KMS-11 (cell line): ENCODE measurements at regions not wholly inside any gene's neighbourhood (a gene's known extent, or its start where the extent isn't known, plus 50 kb on each side); places are given as distances from the start of the nearest gene placed in this dataset.

ENCODE experiments used
- H2AFZ ChIP-seq: fragments of 200-600 bp; sonication (generic); 2 replicates; pipeline ENCODE4 v1.6.1; 2016; ENCODE audit warnings: antibody characterized with exemption, mixed run types, low read depth
- H3K27ac ChIP-seq: fragments of 200-600 bp; sonication (generic); 2 replicates; pipeline ENCODE4 v1.6.1; 2016; ENCODE audit warnings: mild to moderate bottlenecking, mixed run types
- H3K27me3 ChIP-seq: fragments of 200-600 bp; sonication (generic); 2 replicates; pipeline ENCODE4 v1.6.1; 2017; ENCODE audit warnings: mild to moderate bottlenecking, low read depth, mixed run types, moderate library complexity; ENCODE audit not compliant: insufficient read depth
- H3K36me3 ChIP-seq: fragments of 200-600 bp; sonication (generic); 2 replicates; pipeline ENCODE4 v1.6.1; 2017; ENCODE audit warnings: mild to moderate bottlenecking, mixed run types; ENCODE audit not compliant: insufficient read depth
- H3K4me1 ChIP-seq: fragments of 200-600 bp; sonication (generic); 2 replicates; pipeline ENCODE4 v1.6.1; 2016; ENCODE audit warnings: mild to moderate bottlenecking, low read depth, mixed run types; ENCODE audit not compliant: poor library complexity, severe bottlenecking
- H3K4me2 ChIP-seq: fragments of 200-600 bp; sonication (generic); 2 replicates; pipeline ENCODE4 v1.7.0; 2016; ENCODE audit warnings: mild to moderate bottlenecking, mixed run types
- H3K4me3 ChIP-seq: fragments of 200-600 bp; sonication (generic); IDR thresholded peaks from 2 replicates; pipeline ENCODE4 v1.6.1; 2017; ENCODE audit warnings: low read depth, low read length, mixed read lengths; ENCODE audit not compliant: insufficient read depth
- H3K79me2 ChIP-seq: fragments of 200-600 bp; sonication (generic); 2 replicates; pipeline ENCODE4 v1.6.1; 2016; ENCODE audit warnings: low read depth, mixed run types; ENCODE audit not compliant: insufficient read depth
- H3K9ac ChIP-seq: fragments of 200-600 bp; sonication (generic); 2 replicates; pipeline ENCODE4 v1.6.1; 2016; ENCODE audit warnings: mild to moderate bottlenecking, mixed run types
- H4K20me1 ChIP-seq: fragments of 200-600 bp; sonication (generic); 2 replicates; pipeline ENCODE4 v1.6.1; 2016; ENCODE audit warnings: mild to moderate bottlenecking, mixed run types; ENCODE audit not compliant: insufficient read depth
- TF ChIP-seq, protein P1 (sequence below): fragments of 200-600 bp; sonication (generic); conservative IDR thresholded peaks from 2 replicates; pipeline ENCODE4 v1.6.1; 2017; ENCODE audit warnings: low read depth, mild to moderate bottlenecking, antibody characterized with exemption, low read length, moderate library complexity, mixed read lengths

- TF ChIP-seq, protein P1, sequence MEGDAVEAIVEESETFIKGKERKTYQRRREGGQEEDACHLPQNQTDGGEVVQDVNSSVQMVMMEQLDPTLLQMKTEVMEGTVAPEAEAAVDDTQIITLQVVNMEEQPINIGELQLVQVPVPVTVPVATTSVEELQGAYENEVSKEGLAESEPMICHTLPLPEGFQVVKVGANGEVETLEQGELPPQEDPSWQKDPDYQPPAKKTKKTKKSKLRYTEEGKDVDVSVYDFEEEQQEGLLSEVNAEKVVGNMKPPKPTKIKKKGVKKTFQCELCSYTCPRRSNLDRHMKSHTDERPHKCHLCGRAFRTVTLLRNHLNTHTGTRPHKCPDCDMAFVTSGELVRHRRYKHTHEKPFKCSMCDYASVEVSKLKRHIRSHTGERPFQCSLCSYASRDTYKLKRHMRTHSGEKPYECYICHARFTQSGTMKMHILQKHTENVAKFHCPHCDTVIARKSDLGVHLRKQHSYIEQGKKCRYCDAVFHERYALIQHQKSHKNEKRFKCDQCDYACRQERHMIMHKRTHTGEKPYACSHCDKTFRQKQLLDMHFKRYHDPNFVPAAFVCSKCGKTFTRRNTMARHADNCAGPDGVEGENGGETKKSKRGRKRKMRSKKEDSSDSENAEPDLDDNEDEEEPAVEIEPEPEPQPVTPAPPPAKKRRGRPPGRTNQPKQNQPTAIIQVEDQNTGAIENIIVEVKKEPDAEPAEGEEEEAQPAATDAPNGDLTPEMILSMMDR: no peak
- no peaks in the 10 kb centered on the region for H3K79me2 ChIP-seq
These were observed 264.6 kb upstream of the CLINT1 start for GRCh38 chr5:158123595-158123994.

GRCh38 chr5:158121678-158122077 lies 262.7 kb upstream of the CLINT1 start:
- Histone ChIP-seq H3K9ac (no peak overlapping the region), H3K27me3 (no peaks in the 10 kb centered on the region), H3K4me2 (no peak overlapping the region), H3K36me3 (no peaks in the 10 kb centered on the region), H4K20me1 (no peaks in the 10 kb centered on the region), H3K4me3 (no peak overlapping the region), H3K4me1 (no peaks in the 10 kb centered on the region), H3K27ac (no peak overlapping the region), H3K79me2 (no peaks in the 10 kb centered on the region), H2AFZ (no peak overlapping the region)
- TF ChIP-seq, protein P1: no peak

More at GRCh38 chr5:158123595-158123994, 264.6 kb upstream of the CLINT1 start:
- H3K27me3 ChIP-seq: no peaks in the 10 kb centered on the region
- no peaks in the 10 kb centered on the region for H4K20me1 ChIP-seq
- no peak overlapping the region for H2AFZ ChIP-seq
- no peak overlapping the region for H3K27ac ChIP-seq
- H3K4me1 ChIP-seq: no peaks in the 10 kb centered on the region
- no peak overlapping the region for H3K4me3 ChIP-seq
- no peak overlapping the region for H3K9ac ChIP-seq
- no peak overlapping the region for H3K4me2 ChIP-seq
- H3K36me3 ChIP-seq: no peaks in the 10 kb centered on the region

- TF ChIP-seq, protein P1: no peak
- no peak overlapping the region for H3K4me3 ChIP-seq
- H3K4me1 ChIP-seq: no peaks in the 10 kb centered on the region
- no peak overlapping the region for H3K27ac ChIP-seq
- no peaks in the 10 kb centered on the region for H3K27me3 ChIP-seq
- H2AFZ ChIP-seq: no peak overlapping the region
- no peaks in the 10 kb centered on the region for H3K79me2 ChIP-seq
- no peak overlapping the region for H3K9ac ChIP-seq
- H4K20me1 ChIP-seq: no peaks in the 10 kb centered on the region
- no peak overlapping the region for H3K4me2 ChIP-seq
- no peaks in the 10 kb centered on the region for H3K36me3 ChIP-seq
These were observed 261.8 kb upstream of the CLINT1 start for GRCh38 chr5:158120760-158121159.

DNA sequence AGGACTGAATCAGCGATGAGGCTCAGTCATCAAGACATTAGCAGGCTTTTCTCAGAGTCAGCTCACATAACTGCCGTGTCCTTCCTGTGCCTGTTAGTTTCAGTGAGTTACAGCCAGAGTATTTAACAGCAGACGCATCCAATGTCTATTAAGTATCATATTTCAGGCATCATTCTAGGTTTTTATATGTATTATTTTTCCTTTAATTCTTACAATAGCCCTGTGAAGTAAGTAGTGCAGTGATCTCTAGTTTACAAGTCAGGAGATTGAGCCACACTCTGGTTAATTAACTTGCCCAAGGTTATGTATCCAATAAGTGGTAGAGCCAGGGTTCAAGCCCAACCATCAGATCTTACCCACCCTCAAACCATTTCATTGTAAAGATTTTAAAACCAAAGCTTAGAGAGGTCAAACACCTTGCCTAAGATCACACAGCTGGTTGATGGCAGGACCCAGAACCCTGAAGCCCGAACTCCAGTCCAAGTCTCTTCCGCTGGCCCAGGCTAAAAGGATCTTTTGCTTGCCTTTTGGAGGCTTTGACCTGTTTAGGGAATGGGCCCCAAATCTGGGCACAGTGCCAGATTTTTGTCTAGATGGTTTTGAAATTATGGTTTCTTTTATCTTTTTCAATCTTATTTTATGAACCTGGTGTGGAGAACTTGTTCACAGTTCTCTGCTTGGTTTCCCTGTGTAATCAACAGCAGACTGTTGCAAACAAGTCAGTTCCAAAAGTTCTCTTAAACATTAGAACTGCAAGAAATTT lies 261.2 kb upstream of the CLINT1 start:
- Histone ChIP-seq H3K9ac (no peak overlapping the region), H3K27ac (no peak overlapping the region), H3K4me2 (no peak overlapping the region), H3K4me3 (no peak overlapping the region), H3K79me2 (no peaks in the 10 kb centered on the region), H3K27me3 (no peaks in the 10 kb centered on the region), H2AFZ (no peak overlapping the region), H3K4me1 (no peaks in the 10 kb centered on the region), H4K20me1 (no peaks in the 10 kb centered on the region), H3K36me3 (no peaks in the 10 kb centered on the region)
- TF ChIP-seq, protein P1: no peak
